ENCODE measurements at regions not wholly inside any gene's neighbourhood (a gene's known extent, or its start where the extent isn't known, plus 50 kb on each side); places are given as distances from the start of the nearest gene placed in this dataset.

DNA sequence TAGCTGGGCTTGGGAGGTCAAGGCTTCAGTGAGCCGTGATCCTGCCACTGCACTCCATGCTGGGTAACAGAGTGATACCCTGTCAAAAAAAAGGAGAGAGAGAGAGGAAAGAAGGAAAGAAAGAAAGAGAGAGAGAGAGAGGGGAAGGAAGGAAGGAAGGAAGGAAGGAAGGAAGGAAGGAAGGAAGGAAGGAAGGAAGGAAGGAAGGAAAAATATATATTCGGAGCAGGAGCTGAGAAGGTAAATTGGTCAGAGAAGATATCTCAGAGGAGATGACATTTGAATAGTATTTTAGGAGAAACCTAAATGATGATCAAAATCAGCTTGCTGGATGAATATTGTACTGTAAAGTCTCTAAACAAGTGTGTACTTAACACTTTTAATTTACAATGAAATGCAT lies 633.1 kb downstream of the ZPLD1 start:
- WGBS, 4 donors = 69 to 84% (median 78%) methylated on average over 2 of the region's 2 CpGs
- TF ChIP-seq, protein P1, sequence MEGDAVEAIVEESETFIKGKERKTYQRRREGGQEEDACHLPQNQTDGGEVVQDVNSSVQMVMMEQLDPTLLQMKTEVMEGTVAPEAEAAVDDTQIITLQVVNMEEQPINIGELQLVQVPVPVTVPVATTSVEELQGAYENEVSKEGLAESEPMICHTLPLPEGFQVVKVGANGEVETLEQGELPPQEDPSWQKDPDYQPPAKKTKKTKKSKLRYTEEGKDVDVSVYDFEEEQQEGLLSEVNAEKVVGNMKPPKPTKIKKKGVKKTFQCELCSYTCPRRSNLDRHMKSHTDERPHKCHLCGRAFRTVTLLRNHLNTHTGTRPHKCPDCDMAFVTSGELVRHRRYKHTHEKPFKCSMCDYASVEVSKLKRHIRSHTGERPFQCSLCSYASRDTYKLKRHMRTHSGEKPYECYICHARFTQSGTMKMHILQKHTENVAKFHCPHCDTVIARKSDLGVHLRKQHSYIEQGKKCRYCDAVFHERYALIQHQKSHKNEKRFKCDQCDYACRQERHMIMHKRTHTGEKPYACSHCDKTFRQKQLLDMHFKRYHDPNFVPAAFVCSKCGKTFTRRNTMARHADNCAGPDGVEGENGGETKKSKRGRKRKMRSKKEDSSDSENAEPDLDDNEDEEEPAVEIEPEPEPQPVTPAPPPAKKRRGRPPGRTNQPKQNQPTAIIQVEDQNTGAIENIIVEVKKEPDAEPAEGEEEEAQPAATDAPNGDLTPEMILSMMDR (IDR thresholded peaks at IDR 0.05) = no peak
- TF ChIP-seq POLR2A (IDR thresholded peaks at IDR 0.05) = no peak
- DNase-seq = no peak
- Histone ChIP-seq H3K9me3 (replicated peaks in 1 of 3) (no peaks in the 10 kb centered on the region), H3K36me3 (replicated peaks in 1 of 2) (no peaks in the 10 kb centered on the region), H3K4me3 (no peak overlapping the region), H3K4me1 (replicated peaks in 1 of 2) (no peaks in the 10 kb centered on the region), H3K27ac (no peak overlapping the region), H3K27me3 (no peaks in the 10 kb centered on the region)
- intact Hi-C loops (cut with DNase I) = no loop called here

DNA sequence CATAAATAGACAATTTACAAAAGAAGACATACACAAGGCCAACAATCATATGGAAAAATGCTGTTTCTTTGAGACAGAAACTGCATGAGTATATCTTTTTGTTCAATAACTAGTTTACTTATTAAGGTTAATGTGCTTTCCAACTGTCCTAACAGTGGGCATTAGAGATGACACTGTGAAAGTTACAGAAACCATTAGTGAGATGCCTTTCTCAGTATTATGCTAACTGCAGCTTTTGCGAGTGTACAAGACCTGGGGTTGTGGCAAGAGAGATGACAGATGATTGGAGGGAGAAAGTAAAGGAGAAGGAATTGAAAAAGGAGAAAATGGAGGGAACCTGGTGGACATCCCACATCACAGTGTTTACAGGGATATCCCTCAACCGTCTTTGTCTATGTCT lies 640.5 kb downstream of the ZPLD1 start:
- Histone ChIP-seq H3K9me3 (replicated peaks in 1 of 3) (no peaks in the 10 kb centered on the region), H3K27ac (no peak overlapping the region), H3K36me3 (replicated peaks in 1 of 2) (no peaks in the 10 kb centered on the region), H3K4me3 (no peak overlapping the region), H3K27me3 (no peaks in the 10 kb centered on the region), H3K4me1 (replicated peaks in 1 of 2) (no peaks in the 10 kb centered on the region)
- DNase-seq = no peak
- 75 to 85% (median 76%) methylated on average over 2 of the region's 2 CpGs for WGBS, 4 donors
- intact Hi-C loops (cut with DNase I) = no loop called here
- TF ChIP-seq POLR2A (IDR thresholded peaks at IDR 0.05) = no peak
- TF ChIP-seq, protein P1 (IDR thresholded peaks at IDR 0.05) = no peak

DNA sequence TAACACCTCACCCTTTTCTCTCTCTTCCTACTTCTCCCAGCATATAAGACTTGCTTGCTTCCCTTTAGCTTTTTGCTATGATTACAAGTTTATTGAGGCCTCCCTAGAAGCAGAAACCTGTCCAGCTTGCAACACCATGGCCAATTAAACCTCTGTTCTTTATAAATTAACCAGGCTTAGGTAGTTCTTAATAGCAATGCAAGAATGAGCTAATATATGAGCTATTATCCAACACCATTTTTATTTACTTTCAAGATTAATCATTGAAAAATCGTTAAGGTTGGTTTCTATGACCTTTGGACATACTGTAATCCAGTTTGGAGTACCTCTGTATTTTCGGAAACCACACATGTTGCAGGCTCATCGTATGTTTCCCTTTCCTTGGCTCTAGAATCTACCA lies 643.1 kb downstream of the ZPLD1 start:
- Histone ChIP-seq H3K27ac (no peak overlapping the region), H3K4me1 (replicated peaks in 1 of 2) (no peaks in the 10 kb centered on the region), H3K36me3 (replicated peaks in 1 of 2) (no peaks in the 10 kb centered on the region), H3K27me3 (no peaks in the 10 kb centered on the region), H3K9me3 (replicated peaks in 1 of 3) (no peaks in the 10 kb centered on the region), H3K4me3 (no peak overlapping the region)
- intact Hi-C loops (cut with DNase I) = no loop called here
- DNase-seq = no peak
- 83 to 89% (median 87%) methylated on average over 3 of the region's 3 CpGs for WGBS, 4 donors
- TF ChIP-seq, protein P1 (IDR thresholded peaks at IDR 0.05) = no peak
- no peak for TF ChIP-seq POLR2A (IDR thresholded peaks at IDR 0.05)

DNA sequence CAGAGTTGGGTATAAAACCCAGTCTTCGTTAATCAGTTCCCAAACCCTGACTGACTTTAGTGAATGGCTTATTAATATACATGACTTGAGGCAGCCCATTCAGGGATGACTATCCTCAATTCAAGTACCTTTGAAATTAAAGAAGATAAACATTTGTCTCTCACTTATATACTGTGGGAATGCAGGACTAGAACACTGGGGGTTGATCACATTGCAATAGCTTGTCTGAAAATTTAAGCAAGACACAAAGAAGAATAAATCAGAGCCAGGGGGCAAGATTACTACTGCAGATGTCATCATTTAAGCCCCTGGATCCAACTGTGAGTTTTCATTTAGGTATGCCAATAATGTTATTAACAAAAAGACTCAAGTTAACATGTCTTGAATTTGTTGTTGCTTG lies 647.7 kb downstream of the ZPLD1 start:
- Histone ChIP-seq H3K4me3 (no peak overlapping the region), H3K4me1 (replicated peaks in 1 of 2) (no peaks in the 10 kb centered on the region), H3K27ac (no peak overlapping the region), H3K27me3 (no peaks in the 10 kb centered on the region), H3K36me3 (replicated peaks in 1 of 2) (no peaks in the 10 kb centered on the region), H3K9me3 (replicated peaks in 1 of 3) (no peaks in the 10 kb centered on the region)
- no peak for TF ChIP-seq POLR2A (IDR thresholded peaks at IDR 0.05)
- TF ChIP-seq, protein P1 (IDR thresholded peaks at IDR 0.05) = no peak
- intact Hi-C loops (cut with DNase I) = no loop called here
- DNase-seq = no peak
- WGBS, 4 donors = 84 to 90% (median 89%) methylated on average over 1 of the region's 1 CpG
